IPS-NIHi7 (cell line): ENCODE measurements at regions not wholly inside any gene's neighbourhood (a gene's known extent, or its start where the extent isn't known, plus 50 kb on each side); places are given as distances from the start of the nearest gene placed in this dataset.

Experiments used
- DNase-seq: peaks from one replicate; pipeline ENCODE4 v3.0.0; 2012; ENCODE audit warnings: mixed read lengths; ENCODE audit errors: extremely low spot score

- no peak for DNase-seq
Observed at GRCh38 chr2:45212953-45213635, 203.8 kb upstream of the SIX2 start.

GRCh38 chr2:45211636-45212035 lies 202.4 kb upstream of the SIX2 start:
- DNase-seq, result no peak

GRCh38 chr2:45210462-45211195 lies 201.4 kb upstream of the SIX2 start:
- DNase-seq, result no peak

GRCh38 chr2:45209875-45210274 lies 200.6 kb upstream of the SIX2 start:
- no peak for DNase-seq

- no peak for DNase-seq
Observed at GRCh38 chr2:45209302-45209701, 200.1 kb upstream of the SIX2 start.

GRCh38 chr2:45207101-45207500 lies 197.8 kb upstream of the SIX2 start:
- no peak for DNase-seq

GRCh38 chr2:45205985-45206384 lies 196.7 kb upstream of the SIX2 start:
- no peak for DNase-seq

GRCh38 chr2:45205480-45205879 lies 196.2 kb upstream of the SIX2 start:
- DNase-seq, result no peak

- DNase-seq, result no peak
Observed at GRCh38 chr2:45203400-45203799, 194.1 kb upstream of the SIX2 start.

GRCh38 chr2:45199973-45200372 lies 190.7 kb upstream of the SIX2 start:
- no peak for DNase-seq

GRCh38 chr2:45195916-45196315 lies 186.7 kb upstream of the SIX2 start:
- no peak for DNase-seq

GRCh38 chr2:45194596-45194995 lies 185.3 kb upstream of the SIX2 start:
- no peak for DNase-seq

GRCh38 chr2:45193581-45193980 lies 184.3 kb upstream of the SIX2 start:
- no peak for DNase-seq

GRCh38 chr2:45192991-45193390 lies 183.7 kb upstream of the SIX2 start:
- no peak for DNase-seq

GRCh38 chr2:45192481-45192880 lies 183.2 kb upstream of the SIX2 start:
- DNase-seq, result no peak

GRCh38 chr2:45191976-45192375 lies 182.7 kb upstream of the SIX2 start:
- no peak for DNase-seq

- no peak for DNase-seq
Observed at GRCh38 chr2:45191146-45191863, 182.1 kb upstream of the SIX2 start.

GRCh38 chr2:45190481-45190942 lies 181.3 kb upstream of the SIX2 start:
- DNase-seq, result no peak

- no peak for DNase-seq
Observed at GRCh38 chr2:45184606-45185005, 175.4 kb upstream of the SIX2 start.

- no peak for DNase-seq
Observed at GRCh38 chr2:45182667-45183295, 173.5 kb upstream of the SIX2 start.

- DNase-seq, result no peak
Observed at GRCh38 chr2:45180779-45181178, 171.5 kb upstream of the SIX2 start.

GRCh38 chr2:45180033-45180746 lies 170.9 kb upstream of the SIX2 start:
- no peak for DNase-seq
